ENCODE measurements at regions not wholly inside any gene's neighbourhood (a gene's known extent, or its start where the extent isn't known, plus 50 kb on each side); places are given as distances from the start of the nearest gene placed in this dataset.
A peak's percentile ranks its signal among the peaks of the same experiment; 100 is the strongest.

DNA sequence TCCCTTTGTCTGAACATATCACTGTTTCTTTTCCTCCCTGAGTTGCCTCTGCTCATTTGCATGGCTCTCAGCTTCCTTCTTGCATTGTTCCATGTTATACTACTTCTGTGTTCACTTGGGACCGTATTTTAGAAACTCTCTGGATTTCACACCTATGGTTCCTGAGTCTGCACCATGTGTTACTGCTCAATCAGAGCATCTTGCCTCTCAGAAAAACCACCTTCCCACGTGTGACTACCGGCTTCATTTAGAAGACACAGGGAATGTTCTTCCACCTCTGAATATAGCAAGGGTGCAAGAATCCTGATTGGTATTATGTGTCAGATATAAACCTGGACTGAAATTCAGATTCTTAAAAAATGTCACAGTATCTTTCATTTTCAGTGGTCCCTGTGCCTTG is 731.2 kb downstream of the TDRD15 start:
- FAIRE-seq, result no peak
- H3K4me2 ChIP-seq, result no peak overlapping the region
- H3K9me3 ChIP-seq, result peaks cover 12% of the 10 kb centered on the region; the same call in 2 of the 3 replicates
- H3K4me3 ChIP-seq, result no peak overlapping the region
- H3K27ac ChIP-seq, result no peak overlapping the region
- no peak for TF ChIP-seq SMC3 (IDR thresholded peaks at IDR 0.05)
- TF ChIP-seq ZC3H11A (IDR thresholded peaks at IDR 0.05), result no peak
- H3K4me1 ChIP-seq, result no peaks in the 10 kb centered on the region
- ChIA-PET POLR2A (no interaction called here), CTCF (no interaction called here)
- no peak for ATAC-seq
- WGBS (ENCODE audit: missing lambda C conversion rate), result 10% methylated on average over 3 of the region's 3 CpGs
- DNase-seq (ENCODE audit: low read depth in 1 of 2, low spot score in 1 of 2), result no peak

DNA sequence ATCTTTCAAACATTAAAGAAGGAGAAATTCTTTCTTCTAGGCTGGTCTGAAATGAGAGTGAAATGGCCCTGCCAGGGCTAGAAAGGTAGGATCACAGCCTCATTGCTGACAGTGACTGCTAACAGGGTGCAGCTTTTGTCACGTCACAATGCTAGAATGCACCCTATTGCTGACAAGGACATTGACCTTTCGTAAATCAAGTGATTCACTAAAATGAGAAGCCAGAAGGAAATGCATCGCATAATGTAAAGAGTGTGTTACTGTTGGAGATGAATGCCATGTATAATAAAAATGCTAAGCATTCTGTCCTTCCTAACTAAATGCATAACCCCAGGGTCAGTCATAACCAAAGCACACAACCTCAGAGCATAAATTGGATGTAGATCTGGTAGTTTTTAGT is 732.9 kb downstream of the TDRD15 start:
- WGBS (ENCODE audit: missing lambda C conversion rate), result 5% methylated on average over 3 of the region's 3 CpGs
- Histone ChIP-seq H3K4me2 (no peak overlapping the region), H3K27ac (no peak overlapping the region), H3K4me1 (no peaks in the 10 kb centered on the region), H3K9me3 (peaks cover 12% of the 10 kb centered on the region; the same call in 2 of the 3 replicates), H3K4me3 (no peak overlapping the region)
- TF ChIP-seq PHF8 (IDR thresholded peaks at IDR 0.05; ENCODE audit: borderline replicate concordance, low read depth), result no peak
- no peak for TF ChIP-seq ZSCAN20 (CRISPR knock-in tag; IDR thresholded peaks at IDR 0.05)
- no peak for TF ChIP-seq CHD4 (IDR thresholded peaks at IDR 0.05; ENCODE audit: borderline replicate concordance)
- CTCF ChIA-PET, result no interaction called here
- DNase-seq (ENCODE audit: low read depth in 1 of 2, low spot score in 1 of 2) (no peak), ATAC-seq (no peak), FAIRE-seq (no peak)
- POLR2A ChIA-PET, result no interaction called here

DNA sequence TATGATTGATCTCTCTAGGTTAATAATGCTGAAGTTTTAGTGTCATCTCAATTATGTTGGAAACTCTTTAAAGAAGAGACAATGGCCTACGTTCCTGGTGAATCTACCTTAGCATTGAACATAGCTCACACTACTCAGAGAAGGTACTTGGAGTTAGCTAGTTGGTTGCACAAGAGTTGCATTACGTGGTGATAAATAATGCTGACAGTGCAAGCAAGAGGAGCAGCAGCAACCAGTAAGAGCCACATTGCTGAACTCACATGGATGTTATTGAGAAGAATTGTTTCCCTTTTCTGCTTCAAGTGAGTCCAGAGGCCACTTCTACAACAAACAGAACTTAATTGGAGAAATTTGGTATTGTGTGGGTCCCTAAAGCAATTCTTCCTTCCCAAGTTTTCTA is 737.1 kb downstream of the TDRD15 start:
- POLR2A ChIA-PET, result no interaction called here
- ATAC-seq (no peak), FAIRE-seq (no peak), DNase-seq (ENCODE audit: low read depth in 1 of 2, low spot score in 1 of 2) (no peak)
- Histone ChIP-seq H3K4me3 (no peak overlapping the region), H3K9me3 (peaks cover 13% of the 10 kb centered on the region; the same call in 2 of the 3 replicates), H3K4me2 (no peak overlapping the region), H3K4me1 (no peaks in the 10 kb centered on the region), H3K27ac (no peak overlapping the region)
- TF ChIP-seq KDM1A (IDR thresholded peaks at IDR 0.05; ENCODE audit: low read depth) (no peak), CEBPB (IDR thresholded peaks at IDR 0.05) (no peak), FOXS1 (CRISPR knock-in tag; IDR thresholded peaks at IDR 0.05) (no peak), MAFK (IDR thresholded peaks at IDR 0.05; ENCODE audit: partially characterized antibody) (peak; percentile 79)
- CTCF ChIA-PET, result no interaction called here
- 2% methylated on average over 2 of the region's 2 CpGs for WGBS (ENCODE audit: missing lambda C conversion rate)

DNA sequence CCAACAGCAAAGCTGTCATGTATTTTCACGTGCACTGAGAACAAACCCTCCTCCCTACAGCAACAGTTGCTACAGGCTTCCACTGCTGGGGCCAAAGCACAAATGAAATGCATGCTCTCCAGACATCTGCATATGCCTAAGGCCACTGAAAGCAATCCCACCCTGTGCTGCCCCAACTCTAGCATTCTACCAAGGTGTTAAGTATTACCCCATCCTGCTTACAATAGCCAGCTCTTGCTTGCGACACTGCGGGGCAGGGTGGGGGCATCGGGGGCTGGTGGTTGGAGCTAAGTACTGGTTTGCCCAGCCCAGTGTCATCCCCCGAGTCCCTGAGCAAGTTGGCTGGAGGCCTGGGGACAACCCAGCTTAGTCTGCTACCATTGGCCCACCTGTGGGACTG is 742.5 kb downstream of the TDRD15 start:
- FAIRE-seq (no peak), ATAC-seq (no peak), DNase-seq (ENCODE audit: low read depth in 1 of 2, low spot score in 1 of 2) (no peak)
- ChIA-PET POLR2A (no interaction called here), CTCF (interaction anchor here (1.3 kb wide), 1 partner anchor 9 kb away, joined by 4 read pairs; no protein-coding TSS in a partner anchor)
- WGBS (ENCODE audit: missing lambda C conversion rate), result 13% methylated on average over 3 of the region's 5 CpGs
- H3K4me1 ChIP-seq, result no peaks in the 10 kb centered on the region
- no peak overlapping the region for H3K27ac ChIP-seq
- H3K9me3 ChIP-seq, result peaks cover 10% of the 10 kb centered on the region; the same call in 1 of the 3 replicates
- no peak overlapping the region for H3K4me3 ChIP-seq
- no peak for TF ChIP-seq TFCP2L1 (CRISPR knock-in tag; IDR thresholded peaks at IDR 0.05)
- TF ChIP-seq ZNF302 (CRISPR knock-in tag; IDR thresholded peaks at IDR 0.05), result no peak
- no peak for TF ChIP-seq POLR2AphosphoS2 (conservative IDR thresholded peaks at IDR 0.05; ENCODE audit: low read length)
- TF ChIP-seq, protein P1, sequence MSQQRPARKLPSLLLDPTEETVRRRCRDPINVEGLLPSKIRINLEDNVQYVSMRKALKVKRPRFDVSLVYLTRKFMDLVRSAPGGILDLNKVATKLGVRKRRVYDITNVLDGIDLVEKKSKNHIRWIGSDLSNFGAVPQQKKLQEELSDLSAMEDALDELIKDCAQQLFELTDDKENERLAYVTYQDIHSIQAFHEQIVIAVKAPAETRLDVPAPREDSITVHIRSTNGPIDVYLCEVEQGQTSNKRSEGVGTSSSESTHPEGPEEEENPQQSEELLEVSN (IDR thresholded peaks at IDR 0.05; ENCODE audit: borderline replicate concordance, low read depth), result no peak
- TF ChIP-seq GATA3 (IDR thresholded peaks at IDR 0.05; ENCODE audit: borderline replicate concordance), result no peak
- no peak for TF ChIP-seq SREBF2 (IDR thresholded peaks at IDR 0.05)
- no peak for TF ChIP-seq CHD2 (IDR thresholded peaks at IDR 0.05; ENCODE audit: low read length, partially characterized antibody)
- TF ChIP-seq, protein P2, sequence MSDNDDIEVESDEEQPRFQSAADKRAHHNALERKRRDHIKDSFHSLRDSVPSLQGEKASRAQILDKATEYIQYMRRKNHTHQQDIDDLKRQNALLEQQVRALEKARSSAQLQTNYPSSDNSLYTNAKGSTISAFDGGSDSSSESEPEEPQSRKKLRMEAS (IDR thresholded peaks at IDR 0.05), result no peak
- TF ChIP-seq BHLHE40 (IDR thresholded peaks at IDR 0.05; ENCODE audit: low read depth, low read length), result no peak
- TF ChIP-seq HEYL (CRISPR knock-in tag; IDR thresholded peaks at IDR 0.05), result no peak
- TF ChIP-seq FOSL2 (IDR thresholded peaks at IDR 0.05), result no peak
- no peak for TF ChIP-seq FOSL2 (CRISPR knock-in tag; IDR thresholded peaks at IDR 0.05)
- no peak for TF ChIP-seq CHD4 (IDR thresholded peaks at IDR 0.05; ENCODE audit: borderline replicate concordance)
- TF ChIP-seq NR3C1 (IDR thresholded peaks at IDR 0.05), result no peak
- TF ChIP-seq EHMT2 (IDR thresholded peaks at IDR 0.05; ENCODE audit: low read depth), result no peak
- no peak for TF ChIP-seq PHF8 (IDR thresholded peaks at IDR 0.05; ENCODE audit: borderline replicate concordance, low read depth)
- TF ChIP-seq MAZ (IDR thresholded peaks at IDR 0.05; ENCODE audit: borderline replicate concordance, low read depth, low read length), result no peak
- TF ChIP-seq RNF2 (IDR thresholded peaks at IDR 0.05; ENCODE audit: borderline replicate concordance, low read depth), result no peak
- TF ChIP-seq, protein P3, sequence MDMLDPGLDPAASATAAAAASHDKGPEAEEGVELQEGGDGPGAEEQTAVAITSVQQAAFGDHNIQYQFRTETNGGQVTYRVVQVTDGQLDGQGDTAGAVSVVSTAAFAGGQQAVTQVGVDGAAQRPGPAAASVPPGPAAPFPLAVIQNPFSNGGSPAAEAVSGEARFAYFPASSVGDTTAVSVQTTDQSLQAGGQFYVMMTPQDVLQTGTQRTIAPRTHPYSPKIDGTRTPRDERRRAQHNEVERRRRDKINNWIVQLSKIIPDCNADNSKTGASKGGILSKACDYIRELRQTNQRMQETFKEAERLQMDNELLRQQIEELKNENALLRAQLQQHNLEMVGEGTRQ (IDR thresholded peaks at IDR 0.05), result no peak
- no peak for TF ChIP-seq MAFK (IDR thresholded peaks at IDR 0.05; ENCODE audit: partially characterized antibody)
- no peak for TF ChIP-seq MYC (IDR thresholded peaks at IDR 0.05; ENCODE audit: borderline replicate concordance, low read length)
- H3K4me2 ChIP-seq, result no peak overlapping the region
